Naive B cell (primary cell): ENCODE measurements at regions not wholly inside any gene's neighbourhood (a gene's known extent, or its start where the extent isn't known, plus 50 kb on each side); places are given as distances from the start of the nearest gene placed in this dataset.

Experiments used
- ATAC-seq, 2 donors: fragments of 150-1000 bp; cut with Tn5 transposase; 2 replicates each; pipeline ENCODE4 v1.10.0; 2021; ENCODE audit warnings: low read depth in 2 of 2, mild to moderate bottlenecking in 2 of 2, moderate library complexity in 2 of 2
- DNase-seq: peaks from one replicate; pipeline ENCODE4 v3.0.0; 2022
- H3K27ac Mint-ChIP-seq, 6 donors: one replicate each; pipeline ENCODE4 v1.8.0; 2020 to 2022; ENCODE audit warnings: mild to moderate bottlenecking in 6 of 6, mixed read lengths in 6 of 6, moderate library complexity in 5 of 6, inconsistent platforms in 2 of 6
- H3K27me3 Mint-ChIP-seq, 3 donors: one replicate each; pipeline ENCODE4 v1.8.0; 2021 to 2022; ENCODE audit warnings: mixed read lengths in 3 of 3, mild to moderate bottlenecking in 1 of 3
- H3K36me3 Mint-ChIP-seq, 2 donors: one replicate each; pipeline ENCODE4 v1.8.0; 2020 to 2022; ENCODE audit warnings: mixed read lengths in 2 of 2, inconsistent platforms in 1 of 2, mild to moderate bottlenecking in 1 of 2
- H3K4me1 Mint-ChIP-seq, 3 donors: one replicate each; pipeline ENCODE4 v1.8.0; 2020 to 2022; ENCODE audit warnings: mixed read lengths in 3 of 3, inconsistent platforms in 1 of 3, mild to moderate bottlenecking in 1 of 3, moderate library complexity in 1 of 3
- H3K4me3 Mint-ChIP-seq, 8 donors: one replicate each; pipeline ENCODE4 v1.8.0; 2020 to 2022; ENCODE audit warnings: mild to moderate bottlenecking in 8 of 8, mixed read lengths in 8 of 8, moderate library complexity in 8 of 8, inconsistent platforms in 2 of 8
- H3K9me3 Mint-ChIP-seq, 7 donors: one replicate each; pipeline ENCODE4 v1.8.0; 2020 to 2022; ENCODE audit warnings: mixed read lengths in 7 of 7, mild to moderate bottlenecking in 5 of 7, inconsistent platforms in 2 of 7, moderate library complexity in 1 of 7

DNA sequence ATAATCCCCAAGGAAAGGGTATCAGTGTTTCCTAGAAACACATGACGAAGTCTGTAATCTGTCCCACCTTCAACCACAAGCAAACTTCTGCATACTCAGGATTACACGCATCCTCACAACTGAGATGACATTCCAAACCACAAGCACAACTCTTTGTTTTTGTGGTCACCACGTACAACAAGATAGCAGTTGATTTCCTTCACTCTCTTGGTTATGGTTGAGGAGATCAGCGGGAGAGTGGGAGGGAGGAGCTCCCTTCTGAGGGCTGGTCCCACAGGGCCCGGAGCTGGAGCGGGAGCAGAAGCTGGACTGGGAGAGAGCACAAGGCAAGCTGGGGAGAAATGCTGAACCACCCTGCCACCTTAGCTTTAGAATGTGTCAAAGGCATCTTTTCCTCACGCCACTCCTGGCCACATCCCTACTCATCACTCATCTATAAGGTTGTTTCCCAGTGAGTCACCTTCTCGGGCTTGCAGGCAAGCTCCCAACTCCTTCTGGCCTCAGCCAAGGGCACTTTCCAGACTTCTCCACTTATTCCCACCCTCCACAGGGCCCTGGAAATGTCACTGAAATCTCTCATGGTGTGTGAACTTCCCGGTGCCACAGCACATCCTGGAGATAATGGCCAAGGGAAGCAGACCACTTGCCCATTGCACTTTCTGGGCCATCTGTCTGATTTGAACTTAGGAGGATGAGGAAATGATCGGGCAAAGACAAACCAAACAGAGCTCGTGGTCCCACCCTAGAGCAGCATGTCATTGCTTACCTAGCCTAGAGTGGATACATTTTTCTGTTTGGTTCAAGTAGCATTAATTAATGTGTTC is 98.9 kb upstream of the LGALSL start:
- Mint-ChIP-seq H3K27ac (no peak overlapping the region), H3K4me3 (no peak overlapping the region), H3K27me3 (peaks cover 23 to 39% (median 39%) of the 10 kb centered on the region in 3 donors), H3K9me3 (peaks cover 0 to 20% (median 7%) of the 10 kb centered on the region in 7 donors), H3K36me3 (peaks cover 7 to 13% of the 10 kb centered on the region in 2 donors), H3K4me1 (peaks cover 0 to 5% (median 5%) of the 10 kb centered on the region in 3 donors)
- ATAC-seq (no peak), DNase-seq (no peak)

DNA sequence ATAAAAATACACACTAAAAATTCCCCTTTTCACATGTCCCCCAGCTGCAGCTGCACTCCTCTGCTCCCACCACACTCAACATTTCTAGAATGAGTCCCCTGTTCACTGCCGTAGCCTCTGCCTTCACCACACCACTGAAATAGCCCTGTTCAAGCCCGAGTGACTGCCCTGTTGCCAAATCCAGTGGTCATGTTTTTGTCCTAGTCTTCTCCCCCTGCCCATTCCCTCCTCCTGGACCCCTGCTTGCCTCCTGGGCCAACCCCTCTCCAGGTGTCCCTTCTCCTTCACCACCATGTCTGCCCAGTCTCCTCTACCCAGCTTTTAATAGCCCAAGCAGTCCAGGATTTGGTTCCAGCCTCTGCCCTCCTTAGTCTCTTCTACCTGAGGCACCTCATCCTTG is 97.1 kb upstream of the LGALSL start:
- no peak for ATAC-seq
- Mint-ChIP-seq H3K4me3 (no peak overlapping the region), H3K27ac (no peak overlapping the region), H3K9me3 (peaks cover 0 to 17% (median 7%) of the 10 kb centered on the region in 7 donors), H3K36me3 (peaks cover 7 to 13% of the 10 kb centered on the region in 2 donors), H3K4me1 (peaks cover 0 to 5% (median 5%) of the 10 kb centered on the region in 3 donors), H3K27me3 (peaks cover 27 to 49% (median 39%) of the 10 kb centered on the region in 3 donors)
- no peak for DNase-seq

DNA sequence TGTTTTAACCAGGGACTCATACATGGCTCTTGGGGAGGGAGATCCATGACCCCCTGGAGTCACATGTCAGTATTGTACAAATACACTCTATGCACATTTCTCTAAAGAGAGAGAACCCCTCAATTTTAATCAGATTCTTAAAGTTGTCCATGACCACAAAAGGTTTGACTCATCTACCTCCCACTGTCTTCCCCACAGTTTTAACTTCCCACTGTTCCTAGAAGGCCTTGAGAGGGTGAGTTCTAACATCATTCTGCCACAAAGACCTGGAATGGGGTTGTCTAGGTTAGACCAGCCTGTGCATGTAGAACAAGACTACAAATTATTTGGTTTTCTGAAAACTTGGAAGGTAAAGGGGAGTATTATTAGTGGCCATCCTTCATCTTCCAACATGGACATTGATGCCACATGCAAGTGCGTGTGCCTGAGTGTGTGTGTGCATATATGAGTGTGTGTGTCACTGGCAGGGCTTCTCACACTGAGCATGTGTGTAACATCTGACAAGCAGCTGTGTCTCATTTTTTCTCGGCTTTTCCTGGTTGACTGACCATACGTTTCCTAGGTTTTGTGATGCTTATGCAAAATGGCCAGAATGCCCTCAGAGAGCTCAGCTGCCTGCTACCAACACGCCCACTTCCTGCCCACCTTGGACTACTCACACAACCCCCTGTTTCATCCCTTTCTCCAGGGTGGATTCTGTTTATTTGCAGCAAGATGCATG is 94.6 kb upstream of the LGALSL start:
- Mint-ChIP-seq H3K27me3 (peaks cover 27 to 61% (median 48%) of the 10 kb centered on the region in 3 donors), H3K27ac (peak overlapping the region in 2 of 6 donors; percentile 7 to 15), H3K36me3 (no peaks in the 10 kb centered on the region), H3K4me3 (peak overlapping the region in 3 of 8 donors; percentile 13 to 67 (median 16)), H3K9me3 (no peaks in the 10 kb centered on the region), H3K4me1 (peaks cover 0 to 5% (median 5%) of the 10 kb centered on the region in 3 donors)
- no peak for DNase-seq
- peak in 1 of 2 donors; percentile 69 for ATAC-seq

DNA sequence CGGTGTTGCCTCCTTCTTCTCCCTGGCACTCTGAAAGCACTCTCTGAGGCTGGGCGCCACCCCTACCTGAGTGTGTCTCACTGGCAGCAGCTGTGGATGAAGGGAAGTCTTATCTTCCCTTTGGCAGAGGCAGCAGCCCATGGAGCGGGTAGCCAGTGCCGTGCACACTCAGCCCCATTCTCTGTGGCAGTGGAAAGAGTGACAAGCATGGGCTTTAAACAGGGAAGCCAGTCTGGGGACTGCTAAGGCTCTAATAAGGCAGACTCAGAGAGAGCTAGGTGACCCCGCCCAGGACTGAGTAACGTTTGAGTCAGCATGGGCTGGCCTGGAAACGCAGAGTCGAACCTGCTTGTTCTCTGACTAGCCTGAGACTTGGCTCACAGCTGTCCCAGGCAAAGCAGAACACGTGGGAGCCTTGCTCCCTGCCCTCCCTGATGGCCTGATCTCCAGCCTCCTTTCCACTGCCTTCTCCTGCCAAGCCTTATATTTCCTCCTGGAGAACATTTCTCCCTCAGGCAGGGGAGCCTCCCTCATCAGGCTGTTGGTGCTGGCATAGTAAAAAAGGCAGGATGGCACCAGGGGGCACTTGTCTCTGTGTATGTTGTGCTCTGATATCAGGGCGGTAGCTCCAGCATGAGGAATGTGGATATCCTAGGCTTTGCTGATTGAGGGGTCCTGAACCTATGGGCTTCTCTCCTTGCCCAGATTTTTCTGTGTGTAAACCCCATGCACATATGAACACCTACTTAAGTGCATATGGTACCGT is 93.9 kb upstream of the LGALSL start:
- peak overlapping the region in 2 of 6 donors; percentile 15 to 48 for H3K27ac Mint-ChIP-seq
- no peaks in the 10 kb centered on the region for H3K9me3 Mint-ChIP-seq
- H3K4me1 Mint-ChIP-seq = peaks cover 0 to 5% (median 5%) of the 10 kb centered on the region in 3 donors
- H3K36me3 Mint-ChIP-seq = no peaks in the 10 kb centered on the region
- H3K4me3 Mint-ChIP-seq = peak overlapping the region in 4 of 8 donors; percentile 2 to 67 (median 14)
- peaks cover 24 to 57% (median 44%) of the 10 kb centered on the region in 3 donors for H3K27me3 Mint-ChIP-seq
- ATAC-seq (peak in 1 of 2 donors; percentile 65), DNase-seq (no peak)

DNA sequence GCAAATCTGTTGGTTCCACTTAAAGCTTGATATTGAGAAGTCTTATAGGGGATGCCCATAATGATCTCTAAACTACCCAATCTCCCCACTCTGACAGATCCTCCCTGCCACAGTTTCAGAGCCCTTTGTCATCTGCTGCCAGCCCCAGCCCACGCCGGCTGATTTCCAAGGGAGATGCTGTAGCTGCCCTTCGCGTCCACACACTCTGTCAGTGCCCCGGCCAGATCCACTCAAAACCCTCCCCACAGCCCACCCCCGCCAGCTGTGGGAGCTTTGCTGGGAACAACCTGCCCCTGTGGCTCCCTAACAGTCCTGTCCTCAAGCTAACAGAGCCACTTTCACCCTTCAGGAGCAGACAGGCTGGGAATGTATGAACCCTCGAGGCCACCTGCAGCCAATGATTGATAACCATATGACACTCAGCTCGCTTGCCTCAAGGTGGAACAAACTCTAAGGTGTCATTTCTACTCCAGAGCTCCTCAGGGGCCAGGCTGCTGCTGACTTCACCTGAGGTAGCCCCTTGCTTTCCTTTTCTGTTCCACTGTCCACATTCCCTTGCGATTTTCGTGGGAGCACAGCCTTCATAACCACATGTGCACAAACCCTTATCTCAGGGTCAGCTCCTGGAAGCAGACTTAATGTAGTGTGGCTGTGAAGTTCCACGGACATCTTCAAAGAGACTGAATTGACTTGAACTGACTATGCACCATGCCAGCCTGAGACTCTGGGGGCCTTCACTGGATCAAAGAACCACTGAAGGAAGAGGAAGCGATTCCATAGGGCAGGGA is 92.6 kb upstream of the LGALSL start:
- DNase-seq (no peak), ATAC-seq (no peak)
- H3K27me3 Mint-ChIP-seq = peaks cover 19 to 44% (median 32%) of the 10 kb centered on the region in 3 donors
- H3K9me3 Mint-ChIP-seq = peaks cover 0 to 2% (median 0%) of the 10 kb centered on the region in 7 donors
- no peak overlapping the region for H3K4me3 Mint-ChIP-seq
- no peaks in the 10 kb centered on the region for H3K36me3 Mint-ChIP-seq
- H3K4me1 Mint-ChIP-seq = peaks cover 0 to 5% (median 5%) of the 10 kb centered on the region in 3 donors
- no peak overlapping the region for H3K27ac Mint-ChIP-seq

DNA sequence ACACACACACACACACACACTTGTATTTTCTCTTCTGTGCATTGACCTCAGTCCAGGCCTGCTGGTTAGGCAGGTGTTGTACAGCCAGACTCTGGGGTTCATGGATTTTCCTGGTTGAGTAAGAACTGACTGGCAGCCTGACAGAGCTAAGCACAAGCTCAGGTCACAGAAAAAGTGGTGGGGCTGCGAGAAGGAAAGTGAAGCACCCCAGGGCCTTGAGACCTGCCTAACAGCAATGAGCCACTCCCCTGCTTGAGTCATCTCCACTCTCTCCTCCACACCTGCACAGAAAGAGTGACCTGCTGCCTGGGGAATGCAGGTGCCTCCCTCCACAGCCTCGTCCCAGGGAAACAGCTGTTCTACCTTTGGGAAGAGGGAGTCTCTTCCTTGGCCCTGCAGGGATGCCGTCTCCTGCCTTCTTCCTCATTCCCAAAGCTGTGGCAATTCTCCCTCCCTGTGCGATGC is 91.4 kb upstream of the LGALSL start:
- peaks cover 8 to 33% (median 20%) of the 10 kb centered on the region in 3 donors for H3K27me3 Mint-ChIP-seq
- H3K4me3 Mint-ChIP-seq = no peak overlapping the region
- H3K36me3 Mint-ChIP-seq = no peaks in the 10 kb centered on the region
- DNase-seq (no peak), ATAC-seq (no peak)
- no peak overlapping the region for H3K27ac Mint-ChIP-seq
- peaks cover 0 to 5% (median 5%) of the 10 kb centered on the region in 3 donors for H3K4me1 Mint-ChIP-seq
- peaks cover 0 to 2% (median 0%) of the 10 kb centered on the region in 7 donors for H3K9me3 Mint-ChIP-seq

DNA sequence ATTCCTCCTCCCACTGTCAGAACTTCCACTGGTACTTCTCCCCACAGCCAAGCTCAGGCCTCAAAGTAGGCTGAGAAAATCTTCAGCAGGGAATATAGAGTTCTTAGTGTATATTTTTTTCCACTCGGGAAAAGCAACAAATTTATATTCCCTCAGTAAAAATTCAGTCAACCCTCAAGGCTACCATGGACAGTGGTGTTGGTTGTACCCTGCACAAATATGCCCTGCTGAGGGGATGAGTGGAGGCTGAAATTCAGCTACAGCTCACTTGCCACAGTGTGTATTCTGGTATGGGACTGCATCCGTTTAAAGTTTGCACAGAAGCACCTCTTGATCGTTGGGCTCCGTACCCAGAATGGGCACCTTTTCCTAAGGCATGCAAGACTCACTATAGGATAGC is 90.8 kb upstream of the LGALSL start:
- Mint-ChIP-seq H3K4me1 (peaks cover 0 to 5% (median 5%) of the 10 kb centered on the region in 3 donors), H3K9me3 (peaks cover 0 to 2% (median 0%) of the 10 kb centered on the region in 7 donors), H3K4me3 (no peak overlapping the region), H3K27me3 (peaks cover 4 to 34% (median 16%) of the 10 kb centered on the region in 3 donors), H3K36me3 (no peaks in the 10 kb centered on the region), H3K27ac (no peak overlapping the region)
- ATAC-seq (no peak), DNase-seq (no peak)

DNA sequence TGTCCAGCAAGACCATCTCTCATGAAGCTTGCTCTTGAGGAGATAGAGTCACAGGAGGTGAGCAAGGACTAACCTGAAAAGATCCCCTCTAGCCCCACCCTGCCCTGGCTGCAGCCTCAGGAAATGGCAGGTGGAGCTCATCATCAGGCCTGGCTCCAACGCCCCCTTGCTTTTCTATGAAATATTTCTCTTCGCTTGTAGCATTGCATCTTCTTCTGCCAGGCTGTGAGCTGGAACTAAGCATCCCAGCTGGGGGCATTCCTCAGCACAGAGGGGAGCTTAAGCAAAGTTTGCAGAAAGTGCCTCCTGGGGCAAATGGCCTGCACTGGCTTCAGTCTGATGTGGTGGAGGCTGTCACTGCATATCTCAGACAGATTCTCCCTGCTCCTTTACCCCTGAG is 90.1 kb upstream of the LGALSL start:
- peak overlapping the region in 1 of 6 donors; percentile 30 for H3K27ac Mint-ChIP-seq
- ATAC-seq (no peak), DNase-seq (no peak)
- peaks cover 4 to 33% (median 16%) of the 10 kb centered on the region in 3 donors for H3K27me3 Mint-ChIP-seq
- H3K36me3 Mint-ChIP-seq = no peaks in the 10 kb centered on the region
- peaks cover 0 to 5% (median 5%) of the 10 kb centered on the region in 3 donors for H3K4me1 Mint-ChIP-seq
- peaks cover 0 to 2% (median 0%) of the 10 kb centered on the region in 7 donors for H3K9me3 Mint-ChIP-seq
- no peak overlapping the region for H3K4me3 Mint-ChIP-seq

DNA sequence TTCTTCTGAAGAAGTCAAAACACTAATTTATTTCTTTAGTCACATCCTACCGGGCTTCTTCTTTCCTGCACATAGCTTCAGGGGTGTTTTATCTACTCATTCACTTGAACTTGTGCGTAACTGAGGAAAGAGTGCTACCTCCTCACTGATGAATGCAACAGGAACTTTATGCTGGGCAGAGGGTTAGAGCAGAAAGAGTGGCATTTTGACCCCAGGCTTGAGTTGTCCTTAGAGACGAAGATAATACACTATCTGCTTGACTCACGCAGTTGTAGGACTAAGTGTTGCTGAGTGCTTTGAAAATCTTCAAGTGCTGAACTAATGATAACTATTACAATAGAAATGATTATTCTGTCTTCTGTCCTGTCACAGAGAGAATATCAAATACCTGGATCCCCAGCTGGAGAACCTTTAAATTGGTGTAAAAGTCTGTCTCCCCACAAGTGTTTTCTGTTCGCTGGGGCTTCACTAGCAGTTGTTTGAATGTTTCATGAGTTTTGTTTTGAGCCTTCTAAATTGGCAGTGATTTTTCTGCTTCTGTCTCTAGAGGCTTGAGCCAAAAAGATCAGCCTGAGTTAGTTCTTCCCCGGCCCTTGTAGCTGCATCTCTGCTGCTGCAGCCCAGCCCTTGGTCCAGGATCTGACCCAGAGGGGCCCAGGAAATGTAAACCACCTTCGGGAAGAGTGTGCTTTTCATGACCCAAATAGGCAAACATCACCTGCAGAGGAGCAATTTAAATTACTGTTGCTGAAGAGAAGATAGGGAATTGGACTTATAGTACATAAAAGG is 86.3 kb upstream of the LGALSL start:
- H3K27ac Mint-ChIP-seq = no peak overlapping the region
- H3K4me1 Mint-ChIP-seq = no peaks in the 10 kb centered on the region
- peak overlapping the region in 1 of 8 donors; percentile 37 for H3K4me3 Mint-ChIP-seq
- DNase-seq = no peak
- peaks cover 0 to 2% (median 0%) of the 10 kb centered on the region in 7 donors for H3K9me3 Mint-ChIP-seq
- H3K36me3 Mint-ChIP-seq = no peaks in the 10 kb centered on the region
- no peak for ATAC-seq
- peaks cover 0 to 15% (median 6%) of the 10 kb centered on the region in 3 donors for H3K27me3 Mint-ChIP-seq

DNA sequence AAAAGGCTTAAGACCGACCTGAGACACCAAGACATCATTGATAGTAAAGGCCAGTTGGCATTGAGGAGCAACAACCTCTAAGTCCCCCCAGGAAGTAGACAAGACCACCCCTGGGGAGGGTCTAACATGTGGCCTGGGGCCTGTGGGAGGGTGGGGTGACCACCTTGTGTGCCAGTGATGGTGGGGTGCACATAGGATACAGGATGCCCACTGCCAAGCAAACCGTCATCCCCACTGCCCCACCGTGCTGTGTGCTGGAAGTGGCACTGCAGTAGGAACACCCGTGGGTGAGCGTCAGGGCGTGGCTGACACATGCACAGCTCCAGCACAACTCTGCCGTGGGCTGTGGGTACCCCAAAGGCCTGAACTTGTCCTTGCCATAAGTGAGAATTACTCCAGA is 84.3 kb upstream of the LGALSL start:
- DNase-seq (no peak), ATAC-seq (no peak)
- Mint-ChIP-seq H3K4me3 (no peak overlapping the region), H3K4me1 (no peaks in the 10 kb centered on the region), H3K9me3 (peaks cover 0 to 2% (median 0%) of the 10 kb centered on the region in 7 donors), H3K27me3 (peaks cover 0 to 16% (median 10%) of the 10 kb centered on the region in 3 donors), H3K36me3 (no peaks in the 10 kb centered on the region), H3K27ac (no peak overlapping the region)

DNA sequence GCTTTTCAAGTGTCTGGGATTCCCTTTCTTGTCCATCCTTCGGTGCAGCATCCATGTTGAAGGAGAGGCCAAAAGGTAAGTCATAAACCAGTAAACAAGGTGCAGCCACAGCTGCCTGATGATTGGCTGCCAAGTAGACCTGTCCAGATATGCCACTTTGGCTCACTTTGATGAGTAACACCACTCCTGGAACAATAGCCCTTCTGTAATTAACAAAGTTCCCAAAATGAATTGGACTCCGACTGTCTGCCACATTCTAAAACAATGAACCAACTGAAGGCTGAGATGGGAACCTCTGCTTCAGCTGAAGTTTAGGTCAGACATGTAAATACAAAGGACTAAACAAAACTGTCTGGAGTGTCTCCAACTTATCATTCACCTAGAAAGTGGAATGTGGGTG is 82.2 kb upstream of the LGALSL start:
- Mint-ChIP-seq H3K9me3 (no peaks in the 10 kb centered on the region), H3K27me3 (peaks cover 0 to 17% (median 10%) of the 10 kb centered on the region in 3 donors), H3K36me3 (no peaks in the 10 kb centered on the region), H3K4me1 (no peaks in the 10 kb centered on the region), H3K27ac (no peak overlapping the region), H3K4me3 (no peak overlapping the region)
- DNase-seq (no peak), ATAC-seq (no peak)

DNA sequence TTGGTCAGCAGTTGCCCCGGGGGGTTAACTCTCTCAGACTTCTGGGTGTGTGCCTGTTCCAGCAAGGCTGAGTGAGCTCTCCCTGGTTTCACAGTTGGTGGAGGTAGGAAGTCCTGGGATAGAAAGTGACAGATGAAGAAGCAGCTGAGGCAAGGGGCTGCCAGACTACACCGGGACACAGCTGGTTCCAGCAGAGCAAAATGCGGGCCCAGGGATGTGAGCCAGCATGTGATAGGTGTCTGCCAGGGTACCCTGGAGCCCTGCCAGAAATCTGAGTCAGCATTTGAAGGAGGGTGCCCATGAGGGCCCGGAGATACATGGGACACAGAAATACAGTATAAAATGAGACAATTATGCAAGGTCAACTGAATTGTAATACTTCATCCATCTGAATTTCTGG is 79.3 kb upstream of the LGALSL start:
- ATAC-seq (no peak), DNase-seq (no peak)
- Mint-ChIP-seq H3K27me3 (peaks cover 3 to 22% (median 20%) of the 10 kb centered on the region in 3 donors), H3K9me3 (peaks cover 0 to 5% (median 0%) of the 10 kb centered on the region in 7 donors), H3K36me3 (no peaks in the 10 kb centered on the region), H3K4me1 (no peaks in the 10 kb centered on the region), H3K4me3 (no peak overlapping the region), H3K27ac (no peak overlapping the region)
